ENCODE measurements at regions not wholly inside any gene's neighbourhood (a gene's known extent, or its start where the extent isn't known, plus 50 kb on each side); places are given as distances from the start of the nearest gene placed in this dataset.
"Not testable (repeated sequence)": the region's sequence is repeated elsewhere in the genome, so short reads cannot be mapped to it uniquely, and the experiment has no call there.

DNA sequence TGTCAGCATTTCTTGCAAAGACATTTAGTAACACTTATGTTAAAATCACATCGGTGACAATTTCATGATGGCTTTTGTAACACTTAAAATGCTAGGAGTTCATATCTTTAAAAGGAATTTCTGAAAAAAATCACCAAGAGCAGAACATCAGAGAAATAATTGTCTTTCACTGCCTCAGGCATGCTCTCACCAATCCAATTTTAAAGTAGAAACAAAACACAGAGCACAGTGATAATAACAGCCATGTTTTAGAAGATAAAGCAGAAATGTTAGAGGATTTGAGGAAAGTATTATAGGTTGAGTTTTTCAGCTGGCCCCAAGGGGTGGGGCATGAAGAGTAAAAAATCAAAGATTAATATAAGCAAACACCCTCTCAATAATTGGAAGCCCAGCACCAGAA lies 1037.6 kb downstream of the DSC3 start:
- DNase-seq = no peak

DNA sequence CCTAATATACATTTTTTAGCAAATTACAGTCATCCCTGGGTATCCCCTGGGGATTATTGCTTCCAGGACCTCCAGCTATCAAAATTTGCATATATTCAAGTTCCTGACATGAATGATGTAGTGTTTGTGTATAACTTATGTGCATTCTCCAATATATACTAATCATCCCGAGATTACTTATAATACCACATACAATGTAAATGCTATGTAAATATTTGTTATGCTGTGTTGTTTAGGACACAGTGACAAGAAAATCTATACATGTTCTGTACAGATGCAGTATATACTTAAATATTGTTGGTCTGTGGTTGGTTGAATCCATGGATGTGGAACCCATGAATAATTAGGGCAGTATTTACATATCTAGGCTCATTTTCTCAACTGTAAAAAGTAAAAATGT lies 1060.3 kb downstream of the DSC3 start:
- no peak for DNase-seq

GRCh38 chr18:29979881-29980280 lies 1062.7 kb downstream of the DSC3 start:
- no peak for DNase-seq

GRCh38 chr18:29969876-29970275 lies 1072.7 kb downstream of the DSC3 start:
- DNase-seq = no peak

GRCh38 chr18:29962579-29962978 lies 1080.0 kb downstream of the DSC3 start:
- DNase-seq = no peak

DNA sequence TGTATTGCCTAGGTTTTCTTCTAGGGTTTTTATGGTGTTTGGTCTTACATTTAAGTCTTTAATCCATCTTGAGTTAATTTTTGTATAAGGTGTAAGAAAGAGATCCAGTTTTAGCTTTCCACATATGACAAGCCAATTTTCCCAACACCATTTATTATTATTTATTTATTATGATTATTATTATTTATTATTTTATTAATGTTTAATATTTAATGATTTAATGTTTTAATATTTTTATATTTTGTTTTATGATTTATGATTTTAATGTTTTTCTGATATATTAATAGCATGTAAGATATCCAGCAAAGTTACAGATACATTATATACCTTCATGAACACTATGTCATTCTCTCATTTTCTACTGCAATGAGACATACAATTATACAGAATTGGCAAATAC lies 1082.0 kb downstream of the DSC3 start:
- no peak for DNase-seq

GRCh38 chr18:29930231-29930630 lies 1112.3 kb downstream of the DSC3 start:
- DNase-seq = no peak

DNA sequence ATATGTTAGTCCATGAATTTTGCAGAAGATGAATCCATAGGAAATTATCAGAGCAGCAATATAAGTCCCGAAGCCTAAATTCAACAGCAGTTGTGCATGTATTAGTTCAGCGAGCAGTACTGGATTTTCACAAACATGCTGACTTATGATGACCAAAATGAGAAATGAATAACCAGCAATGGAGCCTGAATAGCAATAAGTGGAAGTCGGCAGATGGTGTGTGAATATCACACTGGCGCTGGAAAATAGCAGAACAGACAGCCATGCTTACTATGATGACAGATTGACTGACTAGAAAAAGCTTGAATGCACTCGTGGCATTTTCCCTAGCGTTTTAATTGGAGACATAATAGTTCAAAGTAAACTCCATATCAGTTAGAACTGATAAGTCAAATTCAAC lies 1114.5 kb downstream of the DSC3 start:
- no peak for DNase-seq

DNA sequence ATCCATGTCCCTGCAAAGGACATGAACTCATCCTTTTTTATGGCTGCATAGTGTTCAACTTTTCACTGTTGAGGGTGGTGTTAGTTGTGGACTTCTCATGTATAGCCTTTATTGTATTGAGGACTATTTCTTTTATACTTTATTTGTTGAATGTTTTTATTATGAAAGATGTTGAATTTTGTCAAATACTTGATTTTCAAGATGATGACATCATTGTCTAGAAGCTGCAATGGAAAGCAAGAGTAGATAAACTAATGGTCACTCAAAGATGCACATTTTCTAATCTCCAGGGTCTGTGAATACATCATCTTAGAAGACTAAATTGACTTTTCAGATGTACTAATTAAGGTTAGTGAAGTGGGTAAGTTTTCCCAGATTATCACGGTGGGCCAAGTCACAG lies 1117.0 kb downstream of the DSC3 start:
- DNase-seq = no peak

DNA sequence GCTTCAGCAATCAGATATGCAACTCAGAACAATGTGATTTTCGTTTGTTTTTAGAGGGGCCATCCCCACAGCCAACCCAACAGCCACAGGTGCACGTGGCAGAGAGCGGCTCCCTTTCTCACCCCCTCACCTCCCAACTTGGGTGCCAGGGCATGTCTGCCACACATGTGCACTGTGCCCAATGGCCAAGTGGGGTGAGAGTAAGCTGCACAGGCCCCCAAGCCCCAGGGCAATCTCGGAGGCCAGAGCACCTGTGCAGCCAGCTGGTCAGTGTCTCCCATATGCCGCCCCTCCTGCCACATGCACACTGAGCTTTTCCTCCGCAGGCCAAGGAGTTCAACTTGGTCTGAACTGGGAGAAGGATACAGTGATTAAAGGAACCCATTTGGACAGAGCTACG lies 1130.2 kb downstream of the DSC3 start:
- DNase-seq = no peak

DNA sequence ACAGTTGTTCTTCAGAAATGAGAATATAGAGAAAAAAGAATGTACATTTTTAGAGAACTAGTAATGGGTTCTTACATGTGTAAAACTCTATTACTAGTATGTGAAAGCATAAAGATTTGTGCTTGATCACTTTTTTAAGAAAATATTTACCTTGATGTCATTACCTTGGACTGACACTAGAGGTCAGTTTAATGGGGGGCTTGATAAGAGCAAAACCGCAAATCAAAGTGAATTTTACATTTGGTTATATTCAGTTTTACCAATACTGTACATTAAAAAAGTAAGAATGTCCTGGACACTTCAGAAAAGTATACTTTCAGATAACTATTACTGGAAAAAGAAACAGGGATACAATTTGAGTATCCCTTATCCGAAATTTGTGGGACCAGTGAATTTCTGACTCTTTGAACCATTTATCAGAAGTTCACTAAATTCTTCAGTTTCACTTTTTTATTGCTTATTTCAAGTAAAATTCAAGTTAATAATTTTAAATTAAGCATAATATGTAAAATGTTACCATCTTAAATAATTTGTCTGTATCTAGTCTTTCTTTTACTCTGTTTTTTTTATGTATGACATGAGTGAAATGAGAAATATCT lies 1149.5 kb downstream of the DSC3 start:
- no peak for DNase-seq

GRCh38 chr18:29883114-29883513 lies 1159.4 kb downstream of the DSC3 start:
- no peak for DNase-seq

DNA sequence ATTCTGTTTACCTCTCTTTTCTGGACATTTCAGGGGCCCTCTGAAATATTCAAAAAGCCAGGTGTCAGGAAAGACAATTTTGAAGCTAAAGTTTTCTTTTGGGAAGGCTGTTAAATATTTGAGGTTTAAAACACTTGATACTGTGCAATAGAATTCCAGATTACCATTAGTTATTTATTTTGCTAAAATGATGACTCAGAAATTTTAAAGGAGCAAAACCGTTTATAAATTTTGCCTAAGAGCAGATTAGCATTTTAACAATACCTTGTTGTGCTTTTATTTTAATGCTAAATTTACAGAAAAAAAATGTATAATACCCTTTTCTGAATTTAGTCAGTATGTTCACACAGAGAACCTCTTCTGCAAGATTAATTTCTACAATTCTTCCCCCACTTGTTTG lies 1159.9 kb downstream of the DSC3 start:
- no peak for DNase-seq

DNA sequence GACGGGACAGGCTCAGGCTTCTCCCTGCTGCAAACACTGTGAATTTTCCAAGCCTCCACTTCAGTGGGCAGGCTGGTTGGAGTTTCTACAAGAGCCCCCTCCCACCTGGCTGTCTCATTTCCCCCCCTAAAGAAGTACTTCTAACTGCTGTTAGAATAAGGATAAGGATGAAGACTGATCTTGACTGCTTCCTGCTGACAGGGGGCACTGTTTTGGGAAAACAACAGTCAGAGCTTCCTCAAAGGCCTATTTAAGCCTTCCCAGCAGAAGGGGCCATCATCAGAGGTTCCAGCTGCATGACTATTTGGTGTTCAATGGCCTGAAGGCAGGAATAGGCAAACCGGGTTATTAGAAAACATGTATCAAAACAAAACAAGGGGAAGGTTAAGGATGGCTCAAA lies 1162.8 kb downstream of the DSC3 start:
- no peak for DNase-seq

DNA sequence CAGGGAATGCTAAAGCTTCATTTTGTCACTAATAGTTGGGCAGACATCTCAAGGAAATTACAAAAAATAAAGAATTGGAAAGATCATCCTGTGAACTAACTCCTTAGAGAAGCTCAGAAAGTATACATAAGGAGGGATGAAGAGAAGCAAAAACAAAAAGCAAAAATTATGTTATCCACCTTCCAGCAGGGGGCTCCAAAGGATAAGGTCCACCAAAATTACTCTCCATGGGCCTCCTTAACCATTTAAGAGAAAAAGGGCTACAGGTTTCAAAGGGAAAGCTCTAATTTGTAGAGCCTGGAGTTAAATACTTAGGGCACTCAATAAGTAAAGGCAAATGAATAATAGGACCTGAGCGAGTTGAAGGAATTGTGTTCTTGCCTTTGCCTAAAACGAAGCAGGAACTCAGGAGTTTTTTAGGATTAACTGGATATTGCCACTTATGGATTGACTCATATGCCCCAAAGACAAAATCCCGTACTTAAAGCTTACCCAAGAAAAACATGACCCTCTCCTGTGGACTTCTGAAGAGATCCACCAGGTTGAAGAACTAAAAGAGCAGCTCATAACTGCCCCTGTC lies 1167.9 kb downstream of the DSC3 start:
- DNase-seq = no peak

DNA sequence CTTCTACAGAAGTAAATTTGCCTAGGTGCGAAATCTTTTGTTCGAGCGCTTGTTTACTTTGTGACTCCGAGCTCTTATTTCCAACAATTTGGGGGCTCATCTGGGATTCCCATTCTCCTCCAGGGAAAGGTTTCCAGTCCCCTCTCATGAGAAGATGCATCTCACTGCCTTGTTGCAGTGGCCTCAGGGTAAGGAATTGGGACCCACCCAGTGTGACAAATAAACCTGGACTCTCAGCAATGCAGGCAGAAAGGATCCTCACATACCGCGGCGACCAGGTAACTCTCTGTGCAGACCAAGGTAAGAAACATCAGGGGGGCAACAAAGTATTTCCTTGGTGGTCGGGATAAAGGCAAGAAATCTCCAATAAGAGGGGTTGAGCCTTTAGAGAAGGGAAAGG lies 1169.3 kb downstream of the DSC3 start:
- DNase-seq = no peak

DNA sequence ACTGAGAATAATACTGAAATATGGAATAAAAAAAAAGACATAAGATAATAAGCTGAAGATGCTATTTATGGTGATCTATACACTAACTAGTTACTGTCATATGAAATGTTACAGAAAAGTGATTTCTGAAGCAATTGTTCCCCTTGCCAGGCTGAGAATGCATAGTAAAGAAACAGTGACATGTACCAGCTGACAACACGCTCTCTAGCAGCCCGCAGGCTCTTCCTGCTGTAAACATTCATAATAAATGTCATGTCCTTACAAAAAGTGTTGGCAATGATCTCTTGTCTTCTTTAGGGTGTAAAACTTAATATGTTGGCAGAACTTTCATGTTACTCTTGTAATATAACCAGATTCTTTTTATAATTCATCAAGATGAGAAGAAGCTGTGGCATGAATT lies 1171.3 kb downstream of the DSC3 start:
- DNase-seq = no peak

GRCh38 chr18:29862824-29863223 lies 1179.7 kb downstream of the DSC3 start:
- DNase-seq = no peak

- DNase-seq = no peak
These were observed 1186.9 kb downstream of the DSC3 start for GRCh38 chr18:29855637-29856036.

DNA sequence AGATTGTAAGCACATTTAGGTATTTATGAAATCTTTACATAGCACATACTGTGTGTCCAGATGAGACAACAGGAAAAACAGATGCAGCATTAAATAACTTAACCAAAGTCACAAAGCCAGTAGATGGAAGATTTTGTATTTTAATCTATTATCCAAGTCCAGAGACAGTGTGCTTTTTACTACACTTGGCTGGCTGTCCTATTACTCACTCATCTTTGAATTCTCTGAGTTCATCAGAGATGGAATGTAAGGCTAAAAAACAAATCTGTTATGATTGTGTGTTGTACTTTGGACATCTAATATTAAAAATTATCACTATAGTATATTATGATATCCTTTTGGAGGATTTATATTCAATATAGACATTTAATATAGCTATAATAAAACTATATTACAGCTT lies 1189.4 kb downstream of the DSC3 start:
- DNase-seq = no peak

- DNase-seq = no peak
These were observed 1193.4 kb downstream of the DSC3 start for GRCh38 chr18:29849144-29849543.

DNA sequence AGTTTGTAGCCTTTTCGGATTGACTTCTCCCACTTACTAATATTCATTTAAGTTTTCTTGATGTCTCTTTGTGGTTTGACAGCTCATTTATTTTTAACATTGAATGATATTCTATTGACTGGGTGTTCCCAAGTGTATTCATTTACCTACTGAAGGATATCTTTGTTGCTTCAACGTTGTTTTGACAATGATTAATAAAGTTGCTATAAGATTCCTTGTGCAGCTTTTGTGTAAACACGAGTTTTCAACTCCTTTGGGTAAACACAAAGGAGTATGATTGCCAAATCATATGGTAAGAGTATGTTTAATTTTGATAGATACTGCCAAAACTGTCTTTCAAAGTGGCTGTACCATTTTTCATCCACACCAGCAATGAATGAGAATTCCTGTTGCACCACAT lies 1200.9 kb downstream of the DSC3 start:
- no peak for DNase-seq

- no peak for DNase-seq
These were observed 1202.5 kb downstream of the DSC3 start for GRCh38 chr18:29840089-29840488.

DNA sequence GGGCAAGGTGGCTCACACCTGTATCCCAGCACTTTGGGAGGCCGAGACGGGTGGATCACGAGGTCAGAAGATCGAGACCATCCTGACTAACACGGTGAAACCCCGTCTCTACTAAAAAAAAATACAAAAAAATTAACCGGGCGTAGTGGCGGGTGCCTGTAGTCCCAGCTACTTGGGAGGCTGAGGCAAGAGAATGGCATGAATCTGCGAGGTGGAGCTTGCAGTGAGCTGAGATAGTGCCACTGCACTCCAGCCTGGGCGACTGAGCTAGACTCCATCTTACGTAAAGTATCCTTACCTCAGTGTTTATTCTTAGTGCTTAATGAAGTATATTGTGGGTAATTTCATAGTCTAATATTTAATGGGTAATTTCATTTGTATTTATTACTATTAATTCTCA lies 1203.6 kb downstream of the DSC3 start:
- not testable (repeated sequence) for DNase-seq

DNA sequence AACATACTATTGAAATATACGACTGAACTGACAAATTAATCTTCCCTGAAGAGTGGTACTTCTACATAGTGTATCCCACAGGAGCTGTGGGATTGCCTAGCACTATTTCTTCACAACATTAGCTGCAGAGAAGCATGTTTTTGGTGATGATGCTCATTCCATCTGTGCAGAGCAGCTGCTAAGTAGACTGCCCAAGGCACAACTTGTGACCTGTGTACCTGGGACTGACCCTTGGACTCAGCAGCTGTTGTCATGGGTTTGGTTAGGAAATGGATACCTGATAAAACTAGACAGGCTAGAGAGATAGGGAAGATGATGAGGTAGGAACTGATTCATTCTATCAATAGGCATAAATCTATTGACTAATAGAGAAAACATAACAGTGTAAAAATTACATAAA lies 1204.0 kb downstream of the DSC3 start:
- no peak for DNase-seq

DNA sequence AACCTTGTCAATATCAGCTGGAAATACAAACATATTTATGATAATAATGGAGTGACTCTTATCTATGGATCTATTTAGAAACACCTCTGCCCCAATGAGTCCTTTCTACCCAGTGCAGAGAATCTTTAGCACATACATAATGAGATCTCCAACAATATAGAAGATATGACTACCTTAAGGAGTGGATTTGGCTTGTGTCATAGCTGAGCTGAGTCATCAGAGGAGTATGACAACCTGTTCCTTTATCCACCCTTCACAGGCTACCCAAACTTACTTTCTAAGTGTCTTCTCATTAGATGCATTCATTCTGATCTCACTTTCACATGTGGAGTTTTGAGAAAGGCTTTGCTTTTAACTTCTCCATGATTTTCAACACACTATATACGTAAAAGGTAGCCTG lies 1218.9 kb downstream of the DSC3 start:
- DNase-seq = no peak
